CD14-positive monocyte (primary cell): ENCODE measurements at regions not wholly inside any gene's neighbourhood (a gene's known extent, or its start where the extent isn't known, plus 50 kb on each side); places are given as distances from the start of the nearest gene placed in this dataset.

Source experiments
- DNase-seq, 3 donors: peaks; one replicate each; pipeline ENCODE4 v3.0.0-alpha.2; 2011 to 2022
- H2AFZ ChIP-seq: 2 replicates; pipeline ENCODE4 v1.6.0; 2012; ENCODE audit warnings: mild to moderate bottlenecking, low read depth, low read length, inconsistent platforms; ENCODE audit not compliant: insufficient read depth, poor library complexity, severe bottlenecking
- H3K27ac ChIP-seq, 2 donors: 1 replicate in 1 of 2; 2 replicates in 1 of 2; pipeline ENCODE4 v1.5.1; 2012 to 2013; ENCODE audit warnings: low read length in 2 of 2, control low read depth in 1 of 2, inconsistent platforms in 1 of 2, low read depth in 1 of 2, mild to moderate bottlenecking in 1 of 2
- H3K27me3 ChIP-seq, 2 donors: one replicate each; pipeline versions ENCODE4 v1.6.0 to v1.6.1; 2011 to 2013; ENCODE audit warnings: low read length in 2 of 2; ENCODE audit not compliant: control insufficient read depth in 2 of 2, insufficient read depth in 2 of 2
- H3K36me3 ChIP-seq, 2 donors: replicated peaks in 1 of 2; 1 replicate in 1 of 2; 2 replicates in 1 of 2; pipeline versions ENCODE4 v1.5.1 to v1.6.1; 2012 to 2013; ENCODE audit warnings: low read length in 2 of 2, control low read depth in 1 of 2, inconsistent platforms in 1 of 2, mild to moderate bottlenecking in 1 of 2; ENCODE audit not compliant: insufficient read depth in 2 of 2, control insufficient read depth in 1 of 2
- H3K4me1 ChIP-seq, 2 donors: 1 replicate in 1 of 2; 2 replicates in 1 of 2; pipeline versions ENCODE4 v1.5.1 to v1.6.1; 2012 to 2013; ENCODE audit warnings: low read length in 2 of 2, control low read depth in 1 of 2, inconsistent platforms in 1 of 2, mild to moderate bottlenecking in 1 of 2, moderate library complexity in 1 of 2; ENCODE audit not compliant: insufficient read depth in 2 of 2, control insufficient read depth in 1 of 2
- H3K4me2 ChIP-seq: replicated peaks from 2 replicates; pipeline ENCODE3; 2012; ENCODE audit warnings: low read length, moderate library complexity, mild to moderate bottlenecking; ENCODE audit not compliant: poor library complexity, severe bottlenecking; ENCODE audit errors: extremely low read depth
- H3K4me3 ChIP-seq, 3 experiments: fragments of 200-600 bp in 1 of 3; sonication (generic) in 1 of 3; replicated peaks in 1 of 3; 1 replicate in 2 of 3; 2 replicates in 1 of 3; pipeline ENCODE4 v1.5.1; 2011 to 2013; ENCODE audit warnings: low read length in 3 of 3, mild to moderate bottlenecking in 3 of 3, control low read depth in 2 of 3, low read depth in 2 of 3, inconsistent platforms in 1 of 3, moderate library complexity in 1 of 3
- H3K79me2 ChIP-seq: 2 replicates; pipeline ENCODE4 v1.6.0; 2012; ENCODE audit warnings: mild to moderate bottlenecking, control low read depth, inconsistent platforms, low read length, moderate library complexity; ENCODE audit not compliant: insufficient read depth
- H3K9ac ChIP-seq: 2 replicates; pipeline ENCODE4 v1.6.0; 2017; ENCODE audit warnings: low read length, mild to moderate bottlenecking; ENCODE audit not compliant: insufficient read depth, poor library complexity, severe bottlenecking
- H3K9me3 ChIP-seq, 2 donors: replicated peaks in 1 of 2; 1 replicate in 1 of 2; 2 replicates in 1 of 2; pipeline versions ENCODE4 v1.5.1 to v1.6.1; 2012 to 2013; ENCODE audit warnings: low read length in 2 of 2, control low read depth in 1 of 2; ENCODE audit not compliant: control insufficient read depth in 1 of 2, insufficient read depth in 1 of 2
- H4K20me1 ChIP-seq: 2 replicates; pipeline ENCODE4 v1.6.0; 2012; ENCODE audit warnings: mild to moderate bottlenecking, low read length, control low read depth, moderate library complexity; ENCODE audit not compliant: insufficient read depth
- H3K27ac Mint-ChIP-seq, 7 donors: one replicate each; pipeline ENCODE4 v1.8.0; 2020; ENCODE audit warnings: mild to moderate bottlenecking in 7 of 7, mixed read lengths in 7 of 7, moderate library complexity in 6 of 7, inconsistent platforms in 2 of 7
- H3K27me3 Mint-ChIP-seq, 3 donors: one replicate each; pipeline ENCODE4 v1.8.0; 2021 to 2022; ENCODE audit warnings: low read depth in 3 of 3, mild to moderate bottlenecking in 3 of 3, mixed read lengths in 3 of 3, moderate library complexity in 3 of 3, inconsistent platforms in 1 of 3
- H3K36me3 Mint-ChIP-seq, 2 donors: one replicate each; pipeline ENCODE4 v1.8.0; 2020; ENCODE audit warnings: mixed read lengths in 2 of 2, inconsistent platforms in 1 of 2, mild to moderate bottlenecking in 1 of 2
- H3K4me1 Mint-ChIP-seq: one replicate; pipeline ENCODE4 v1.8.0; 2020; ENCODE audit warnings: mild to moderate bottlenecking, mixed read lengths
- H3K4me3 Mint-ChIP-seq, 2 donors: one replicate each; pipeline ENCODE4 v1.8.0; 2020; ENCODE audit warnings: mild to moderate bottlenecking in 2 of 2, mixed read lengths in 2 of 2, moderate library complexity in 1 of 2
- H3K9me3 Mint-ChIP-seq, 7 donors: one replicate each; pipeline ENCODE4 v1.8.0; 2020 to 2022; ENCODE audit warnings: mixed read lengths in 7 of 7, mild to moderate bottlenecking in 6 of 7, moderate library complexity in 6 of 7, inconsistent platforms in 2 of 7
- CTCF ChIP-seq: fragments of 200-600 bp; IDR thresholded peaks from one replicate; pipeline ENCODE4 v1.8.0; 2022; ENCODE audit warnings: antibody characterized with exemption, mild to moderate bottlenecking
- WGBS: methylation state at CpG from one replicate; pipeline ENCODE4 v1.1.5; 2013; ENCODE audit warnings: missing lambda C conversion rate; ENCODE audit not compliant: insufficient coverage; 5-methylcytosine and 5-hydroxymethylcytosine counted together
- intact Hi-C, 2 donors: fragments of 100-400 bp; cut with micrococcal nuclease; formaldehyde crosslinking; loops; one replicate each; pipeline versions ENCODE4 v1.15.0 to v1.15.1; 2023

GRCh38 chr13:62625214-62625881, 1209.7 kb upstream of the PCDH20 start:
- no peak overlapping the region for H3K27ac Mint-ChIP-seq
- Histone ChIP-seq H3K9ac (no peak overlapping the region), H3K36me3 (no peaks in the 10 kb centered on the region), H3K9me3 (peaks cover 20 to 24% of the 10 kb centered on the region in 2 donors), H3K27ac (no peak overlapping the region), H3K79me2 (no peaks in the 10 kb centered on the region), H3K4me2 (no peak overlapping the region), H4K20me1 (no peaks in the 10 kb centered on the region), H2AFZ (no peak overlapping the region), H3K4me1 (no peaks in the 10 kb centered on the region), H3K27me3 (no peaks in the 10 kb centered on the region), H3K4me3 (no peak overlapping the region)
- no peak for TF ChIP-seq CTCF
- intact Hi-C loops = no loop called here
- no peak overlapping the region for H3K4me3 Mint-ChIP-seq
- no peaks in the 10 kb centered on the region for H3K36me3 Mint-ChIP-seq
- 93% methylated on average over 11 of the region's 15 CpGs for WGBS
- peaks cover 3 to 13% (median 7%) of the 10 kb centered on the region in 7 donors for H3K9me3 Mint-ChIP-seq
- no peaks in the 10 kb centered on the region for H3K4me1 Mint-ChIP-seq
- no peaks in the 10 kb centered on the region for H3K27me3 Mint-ChIP-seq
- no peak for DNase-seq

DNA sequence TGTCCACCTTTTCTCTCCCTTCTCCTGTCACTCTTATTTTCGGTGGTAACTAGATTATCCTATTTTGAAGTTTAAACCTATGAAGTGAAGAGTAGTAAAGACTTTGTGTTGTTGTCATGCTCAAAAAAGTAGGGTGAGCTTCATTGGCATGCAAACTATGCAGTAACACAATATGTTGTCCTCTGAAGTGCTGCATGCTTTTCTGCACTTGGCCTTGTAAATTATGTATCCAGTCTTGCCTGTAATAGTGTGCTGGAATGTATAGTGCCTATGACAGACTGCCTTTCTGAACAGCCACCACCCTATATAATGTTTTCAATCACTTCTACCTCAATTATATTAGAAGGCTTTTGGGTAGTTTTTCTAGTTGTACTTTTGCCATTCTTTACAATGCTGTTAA, 1198.2 kb upstream of the PCDH20 start:
- Mint-ChIP-seq H3K4me3 (no peak overlapping the region), H3K27me3 (no peaks in the 10 kb centered on the region), H3K9me3 (peaks cover 2 to 12% (median 7%) of the 10 kb centered on the region in 7 donors), H3K36me3 (no peaks in the 10 kb centered on the region), H3K27ac (no peak overlapping the region), H3K4me1 (no peaks in the 10 kb centered on the region)
- H3K36me3 ChIP-seq = no peaks in the 10 kb centered on the region
- H3K9ac ChIP-seq = no peak overlapping the region
- no peak overlapping the region for H3K27ac ChIP-seq
- no peaks in the 10 kb centered on the region for H3K4me1 ChIP-seq
- no peaks in the 10 kb centered on the region for H3K27me3 ChIP-seq
- H3K4me3 ChIP-seq = no peak overlapping the region
- H2AFZ ChIP-seq = no peak overlapping the region
- peaks cover 9 to 17% of the 10 kb centered on the region in 2 donors for H3K9me3 ChIP-seq
- H3K4me2 ChIP-seq = no peak overlapping the region
- DNase-seq = no peak
- intact Hi-C loops = no loop called here
- no peaks in the 10 kb centered on the region for H3K79me2 ChIP-seq
- no peak for TF ChIP-seq CTCF
- WGBS = no CpG with 5 or more reads among the region's 1 CpG
- no peaks in the 10 kb centered on the region for H4K20me1 ChIP-seq
